KBM-7 (cell line): ENCODE measurements at regions not wholly inside any gene's neighbourhood (a gene's known extent, or its start where the extent isn't known, plus 50 kb on each side); places are given as distances from the start of the nearest gene placed in this dataset.

Experiments
- DNase-seq: peaks from one replicate; pipeline ENCODE4 v3.0.0-alpha.2; 2015
- in situ Hi-C: fragments of 300-500 bp; cut with MboI; formaldehyde crosslinking; loops from 2 replicates; pipeline ENCODE4 v1.14.3; 2020; ENCODE audit warnings: low sequenced_read_pairs, low pct_unique_long_range_greater_than_20kb, mixed read lengths

DNA sequence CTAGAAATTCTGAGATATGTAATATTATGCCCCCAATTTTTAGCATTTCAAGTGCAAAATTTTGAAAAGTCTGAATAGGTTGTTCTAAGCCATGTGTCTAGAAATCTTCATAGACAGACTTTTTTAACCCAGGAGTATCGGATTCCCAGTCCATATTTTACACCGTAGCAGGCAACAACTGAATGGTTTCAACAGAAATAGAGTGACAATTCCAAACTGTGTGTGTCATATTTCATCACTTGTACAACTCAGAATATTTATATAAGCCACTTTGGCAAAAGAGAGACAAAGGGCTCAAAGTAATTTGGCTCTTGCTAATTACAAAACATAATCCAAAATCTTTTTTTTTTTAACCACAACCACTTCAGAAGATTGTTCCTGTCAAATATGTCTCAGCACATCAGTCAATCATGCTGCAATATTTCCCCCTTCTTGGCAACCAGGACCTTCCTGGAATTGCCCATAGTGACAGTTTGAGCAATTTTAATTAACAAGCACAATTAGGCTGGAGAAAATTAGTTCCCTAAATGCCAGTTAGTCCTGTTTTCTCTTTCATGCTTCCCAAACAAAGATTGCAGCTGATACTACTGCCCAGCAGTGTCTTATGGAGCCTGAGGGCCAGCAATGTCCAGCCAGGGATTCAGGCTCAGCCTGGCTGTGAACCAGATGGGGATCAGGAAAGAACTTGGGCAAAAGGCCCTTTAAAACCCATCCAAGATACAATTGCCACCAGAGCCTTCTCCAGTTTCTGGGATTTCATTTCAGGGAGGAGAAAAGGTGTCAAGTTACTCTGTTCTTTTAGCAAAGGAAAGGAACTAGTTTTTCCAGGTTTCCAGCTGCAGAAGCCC, 533.3 kb upstream of the GHITM start:
- in situ Hi-C loops = no loop called here

DNA sequence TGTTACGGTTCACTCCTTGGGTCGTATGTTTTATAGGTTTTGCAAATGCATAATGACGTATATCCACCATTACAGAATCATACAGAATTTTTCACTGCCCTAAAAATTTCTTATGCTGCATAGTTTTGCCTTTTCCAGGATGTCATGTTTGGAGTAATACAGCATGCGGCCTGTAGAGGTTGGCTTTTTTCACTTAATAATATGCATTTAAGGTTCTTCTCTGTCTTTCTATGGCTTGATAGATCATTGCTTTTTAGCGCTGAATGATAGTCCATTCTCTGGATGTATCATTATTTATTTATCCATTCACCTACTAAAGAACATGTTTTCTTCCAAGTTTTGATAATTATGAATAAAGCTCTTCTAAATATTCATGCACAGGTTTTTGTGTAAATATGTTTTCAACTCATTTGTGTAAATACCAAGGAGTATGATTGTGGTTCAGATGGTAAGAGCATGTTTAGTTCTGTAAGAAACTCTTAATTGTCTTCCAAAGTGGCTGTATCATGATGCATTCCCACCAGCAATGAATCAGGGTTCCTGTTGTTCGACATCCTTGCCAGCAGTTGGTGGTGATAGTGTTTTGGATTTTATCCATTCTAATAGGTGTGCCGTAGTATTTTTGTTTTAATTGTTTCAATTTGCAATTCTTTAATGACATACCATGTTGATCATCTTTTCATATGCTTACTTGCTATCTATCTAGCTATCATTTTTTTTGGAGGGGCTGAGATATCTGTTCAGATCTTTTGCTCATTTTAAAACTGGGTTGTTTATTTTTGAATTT, 531.2 kb upstream of the GHITM start:
- in situ Hi-C loops = no loop called here

More for the DNA sequence above, 533.3 kb upstream of the GHITM start:
- no peak for DNase-seq

DNA sequence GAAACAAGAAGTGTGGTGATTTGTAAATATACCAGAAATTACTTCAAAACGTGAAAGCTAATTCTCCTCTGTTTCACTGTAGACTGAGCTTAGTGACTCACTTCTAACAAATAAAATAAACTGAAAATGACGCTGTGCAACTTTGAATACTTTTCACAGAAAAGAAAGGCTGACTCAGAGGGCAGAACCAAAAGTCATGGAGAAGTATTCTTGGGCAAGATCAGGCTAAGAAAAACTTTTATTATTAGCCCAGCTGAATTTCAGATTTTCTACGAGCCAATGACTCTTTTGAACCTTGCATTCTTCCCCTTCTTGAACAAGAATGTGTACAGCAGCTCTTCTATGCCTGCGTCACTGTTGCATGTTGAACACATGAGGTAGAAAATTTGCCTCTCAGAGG, 527.3 kb upstream of the GHITM start:
- in situ Hi-C loops = no loop called here

More for the DNA sequence above, 531.2 kb upstream of the GHITM start:
- DNase-seq = no peak

DNA sequence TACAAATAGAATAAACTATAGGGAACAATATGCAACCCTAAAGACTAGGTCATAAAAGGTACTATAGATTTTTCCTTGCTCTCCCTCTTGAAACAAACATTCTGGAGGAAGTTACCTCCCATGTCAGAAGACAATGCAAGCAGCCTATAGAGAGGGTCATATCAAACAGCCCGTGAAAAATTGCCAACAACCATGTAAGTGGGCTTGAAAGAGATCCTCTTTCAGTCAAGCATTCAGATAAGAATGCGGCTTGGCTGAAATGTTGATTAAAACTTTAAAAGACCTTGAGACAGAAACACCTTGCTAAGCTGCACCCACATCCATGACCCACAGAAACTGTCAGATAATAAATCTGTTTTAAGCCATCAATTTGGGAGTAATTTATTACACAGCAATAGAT, 526.6 kb upstream of the GHITM start:
- DNase-seq = no peak
- in situ Hi-C loops = no loop called here

More for the DNA sequence above, 527.3 kb upstream of the GHITM start:
- DNase-seq = no peak

DNA sequence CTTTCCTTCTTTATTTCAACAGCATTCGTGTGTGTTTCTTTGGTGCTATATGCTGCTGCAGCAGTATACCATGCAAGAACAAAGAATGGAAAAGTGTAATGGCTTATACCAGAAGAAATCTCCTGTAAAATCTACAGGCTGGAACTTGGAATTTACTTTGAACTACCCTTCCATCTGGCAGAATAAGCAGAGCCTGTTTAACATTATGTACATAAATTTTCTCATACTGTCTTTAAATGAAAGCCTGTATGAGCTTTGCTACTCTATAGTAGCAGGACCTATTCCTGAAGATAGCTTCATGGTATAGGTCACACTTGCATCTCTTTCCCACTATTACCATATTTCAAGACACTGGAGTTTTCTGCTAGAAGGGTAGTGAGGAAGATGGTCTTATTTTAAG, 522.1 kb upstream of the GHITM start:
- in situ Hi-C loops = no loop called here

DNA sequence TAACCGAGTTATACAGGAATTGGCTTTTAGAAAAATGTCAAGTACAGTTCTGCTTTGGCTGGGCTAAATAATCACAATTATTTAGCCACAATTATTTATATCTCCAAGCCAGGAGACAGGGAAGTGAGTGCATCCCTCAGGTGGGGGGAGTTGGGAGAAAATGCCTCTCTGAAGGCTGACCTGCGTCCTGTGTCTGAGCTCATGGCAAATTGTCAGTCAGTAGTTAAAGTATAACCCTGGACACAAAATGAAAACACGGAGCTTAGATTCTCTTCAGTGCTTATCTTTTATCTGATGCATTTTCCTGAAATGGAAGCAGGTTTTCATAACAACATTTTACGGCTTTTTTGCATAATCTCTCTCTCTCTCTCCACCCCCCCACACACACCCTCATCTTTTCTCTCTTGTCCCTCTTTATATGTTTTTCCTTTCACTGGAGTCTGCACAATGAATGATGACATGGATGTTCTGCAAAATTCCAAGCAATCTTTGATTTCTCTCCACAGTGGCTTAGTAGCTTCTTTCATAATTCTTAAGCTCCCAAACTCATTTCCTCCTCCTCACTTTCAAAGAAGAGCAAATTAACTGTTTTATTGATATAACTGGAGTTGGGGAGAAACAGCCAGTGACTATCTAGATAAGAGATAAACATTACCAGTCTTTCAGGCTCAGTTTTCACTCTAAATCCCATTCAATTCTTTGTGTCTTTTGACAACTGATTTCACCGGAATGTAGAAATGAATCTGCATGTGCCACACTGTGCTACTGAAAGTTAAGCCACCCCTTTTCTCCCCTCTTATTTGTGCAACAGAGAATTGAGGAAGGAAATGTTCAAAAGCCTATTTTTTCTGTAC, 521.4 kb upstream of the GHITM start:
- DNase-seq = no peak
- in situ Hi-C loops = no loop called here

More for the DNA sequence above, 522.1 kb upstream of the GHITM start:
- DNase-seq = no peak

DNA sequence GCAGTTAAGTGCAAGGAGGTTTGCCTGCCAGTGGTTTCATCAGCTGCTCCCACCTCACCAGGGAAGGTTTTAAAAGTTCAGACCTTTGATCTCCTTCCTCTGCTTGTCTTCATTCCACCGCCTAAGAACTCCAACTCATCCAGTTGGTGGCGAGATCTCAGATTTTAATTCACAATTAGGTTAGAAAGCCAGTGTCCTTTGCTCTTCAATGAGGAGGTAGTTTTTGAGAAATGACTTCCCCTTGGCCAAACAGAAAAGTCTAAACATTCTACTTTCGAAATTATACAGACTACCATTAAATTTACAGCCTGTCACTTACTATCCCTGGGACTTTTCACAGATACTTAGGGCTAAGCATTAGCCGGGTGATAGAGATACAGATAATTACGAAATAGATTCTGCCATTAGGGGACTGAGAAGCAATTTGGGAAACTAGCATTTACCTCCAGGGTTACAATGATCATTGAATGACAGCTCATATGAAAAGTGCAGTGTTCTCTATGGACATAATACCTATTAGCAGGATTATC, 513.4 kb upstream of the GHITM start:
- in situ Hi-C loops = no loop called here
- DNase-seq = no peak

DNA sequence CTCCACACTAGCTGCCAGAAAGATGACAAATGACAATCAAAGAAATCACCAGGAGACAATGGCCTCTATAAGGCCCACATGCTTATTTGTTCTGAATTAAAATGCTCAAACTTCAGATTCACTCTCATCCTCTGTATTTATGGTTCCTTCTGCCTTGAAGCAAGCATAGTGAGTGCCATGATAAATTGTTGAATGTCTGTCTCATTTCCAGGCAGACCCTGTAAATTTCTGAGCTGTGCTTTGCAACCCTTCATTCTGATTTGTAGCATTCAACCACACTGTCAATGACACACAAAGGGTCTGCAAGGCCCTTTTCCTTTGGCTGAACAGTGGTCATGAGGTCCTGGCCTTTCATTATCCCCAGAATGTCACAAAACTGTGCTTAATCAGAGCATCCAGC, 506.6 kb upstream of the GHITM start:
- in situ Hi-C loops = no loop called here
- DNase-seq = no peak

DNA sequence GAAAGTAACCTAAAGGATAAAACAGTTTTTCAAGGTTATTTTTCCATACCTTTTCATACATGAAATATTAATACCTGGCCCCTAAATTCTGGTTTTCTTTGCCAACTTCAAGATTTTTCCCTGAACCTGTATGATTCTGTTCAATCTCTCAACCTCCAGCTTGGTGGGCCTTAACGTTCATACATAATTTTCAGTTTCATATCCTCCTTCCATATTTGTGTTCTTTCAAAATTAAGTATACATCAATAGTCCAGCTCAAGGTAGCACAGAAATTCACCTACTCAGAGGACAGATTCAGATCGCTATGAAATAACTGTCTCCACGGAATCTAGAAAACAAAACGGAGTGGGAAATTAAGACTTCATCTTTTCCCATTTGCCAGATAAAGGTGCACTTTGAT, 505.8 kb upstream of the GHITM start:
- in situ Hi-C loops = no loop called here

DNA sequence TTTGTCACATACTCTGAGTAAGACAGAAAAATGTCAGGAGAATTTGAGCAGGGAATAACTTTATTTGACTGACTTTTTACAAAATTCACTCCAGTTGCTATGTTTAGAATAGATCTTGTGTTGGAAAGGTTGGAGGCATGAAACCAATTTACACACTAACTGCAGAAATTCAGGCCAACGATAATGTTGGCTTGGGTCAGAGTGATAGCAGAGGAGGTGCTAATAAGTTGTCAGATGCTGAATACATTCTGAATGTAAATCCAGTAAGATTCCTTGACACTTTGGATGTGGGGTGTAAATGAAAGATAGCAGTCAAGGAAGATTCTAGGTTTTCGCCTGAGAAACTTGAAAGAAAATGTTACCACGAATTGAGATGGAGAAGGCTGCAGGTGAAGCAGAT, 502.5 kb upstream of the GHITM start:
- in situ Hi-C loops = no loop called here
- DNase-seq = no peak

More for the DNA sequence above, 505.8 kb upstream of the GHITM start:
- no peak for DNase-seq

DNA sequence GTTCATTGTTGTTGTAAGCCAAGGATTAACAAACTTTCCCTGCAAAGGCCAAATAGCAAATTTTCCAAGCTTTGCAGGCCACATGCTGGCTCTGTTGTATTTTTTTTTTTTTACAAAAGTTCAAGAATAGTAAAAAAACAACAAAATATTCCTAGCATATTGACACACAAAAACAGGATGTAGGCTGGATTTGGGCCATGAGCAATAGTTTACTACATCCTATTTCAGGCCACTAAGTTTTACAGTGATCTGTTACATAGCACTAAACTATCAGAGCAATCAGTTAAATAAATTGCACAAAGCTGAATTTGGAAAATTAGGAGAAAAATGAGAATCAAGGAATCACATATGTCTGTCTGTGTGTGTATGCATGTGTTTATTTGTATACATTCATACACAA, 491.8 kb upstream of the GHITM start:
- in situ Hi-C loops = no loop called here
- DNase-seq = no peak

DNA sequence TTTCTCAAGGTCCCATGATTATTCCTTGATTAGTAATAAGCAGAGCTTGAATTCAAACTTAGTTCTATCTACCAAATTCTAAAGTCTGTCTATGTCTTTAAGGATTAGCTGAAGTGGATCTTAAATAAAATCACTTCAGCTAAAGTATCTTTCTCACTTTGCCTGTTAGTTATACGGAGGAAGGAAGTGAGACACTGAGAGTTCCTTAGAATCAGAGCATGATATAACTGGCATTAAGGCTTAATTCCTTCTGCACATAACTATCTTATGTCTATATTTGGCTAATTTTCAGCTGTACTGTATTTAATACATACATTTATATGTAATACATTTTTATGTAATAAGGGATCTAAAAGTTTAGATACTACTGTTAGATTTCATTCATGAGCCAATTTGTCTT, 491.1 kb upstream of the GHITM start:
- DNase-seq = no peak
- in situ Hi-C loops = no loop called here

DNA sequence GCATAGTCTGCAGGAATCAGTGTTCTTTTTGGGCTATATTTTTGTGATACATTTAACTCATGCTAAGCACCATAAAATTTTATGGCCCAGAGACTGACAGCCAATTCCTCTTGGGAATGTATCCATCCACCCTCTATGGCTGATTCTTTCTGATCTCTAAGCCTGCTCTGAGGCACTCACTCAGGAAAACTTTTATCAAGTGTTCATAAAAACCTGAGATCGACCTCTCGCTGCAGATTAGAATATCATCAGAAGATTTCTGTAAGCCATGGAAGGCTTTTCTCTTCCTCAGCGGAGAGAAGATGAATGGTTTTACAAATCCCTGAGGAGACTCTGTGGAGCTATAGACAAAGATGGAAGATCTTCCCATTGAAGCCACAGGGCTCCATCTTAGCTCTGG, 489.8 kb upstream of the GHITM start:
- in situ Hi-C loops = no loop called here
- no peak for DNase-seq

DNA sequence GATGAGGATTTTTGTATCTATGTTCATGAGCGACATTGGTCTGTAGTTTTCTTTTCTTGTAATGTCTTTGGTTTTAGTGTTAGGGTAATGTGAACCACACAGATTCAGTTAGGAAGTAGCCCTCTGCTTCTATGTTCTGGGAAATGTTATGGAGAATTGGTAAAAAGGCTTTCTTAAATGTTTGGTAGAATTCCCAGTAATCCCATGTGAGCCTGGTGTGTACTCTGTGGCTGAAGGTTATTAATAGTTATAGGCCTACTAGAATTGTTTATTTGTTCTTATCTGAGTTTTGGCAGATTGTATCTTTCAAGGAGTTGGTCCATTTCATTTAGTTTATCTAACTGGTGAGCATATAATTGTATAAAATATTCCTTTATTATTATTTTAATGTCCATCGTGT, 484.6 kb upstream of the GHITM start:
- in situ Hi-C loops = no loop called here
- no peak for DNase-seq

DNA sequence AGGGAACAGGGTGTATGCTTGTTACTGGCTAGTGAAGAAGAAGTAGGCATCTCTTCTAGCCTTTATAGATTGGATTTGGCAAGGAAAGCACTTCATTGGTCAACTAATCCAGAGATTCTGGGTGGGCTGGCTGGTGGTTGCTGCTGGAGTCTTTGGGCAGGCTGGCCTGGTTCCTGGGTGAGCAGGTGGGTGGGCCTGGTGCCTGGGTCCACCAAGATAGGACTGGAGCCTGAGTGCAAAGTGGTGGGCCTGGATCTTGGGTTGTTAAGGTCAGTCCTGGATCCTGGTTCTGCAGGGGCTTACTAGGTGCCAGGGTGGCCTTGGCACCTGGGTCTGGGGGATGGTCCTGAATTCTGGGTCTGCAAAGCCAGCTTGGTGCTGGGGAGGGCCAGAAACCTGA, 482.4 kb upstream of the GHITM start:
- no peak for DNase-seq
- in situ Hi-C loops = no loop called here

DNA sequence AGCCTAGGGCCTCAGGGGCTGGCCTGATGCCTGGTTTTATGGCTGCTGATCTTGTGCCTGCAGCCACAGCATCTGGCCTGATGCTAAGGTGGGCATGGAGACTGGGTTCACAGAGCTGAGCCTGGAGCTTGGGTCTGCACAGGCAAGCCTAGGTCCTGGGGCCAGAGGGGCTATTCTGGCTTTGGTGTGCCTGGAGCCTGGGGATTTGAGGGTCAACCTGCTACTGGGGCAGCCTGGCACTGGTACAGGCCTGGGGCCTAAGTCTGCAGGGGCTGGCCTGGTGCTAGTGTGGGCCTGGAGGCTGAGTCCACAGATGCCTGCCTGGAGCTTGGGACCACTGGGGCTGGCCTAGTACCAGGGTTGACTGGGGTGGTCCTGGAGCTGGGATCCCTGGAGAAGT, 481.8 kb upstream of the GHITM start:
- in situ Hi-C loops = no loop called here
- DNase-seq = no peak

DNA sequence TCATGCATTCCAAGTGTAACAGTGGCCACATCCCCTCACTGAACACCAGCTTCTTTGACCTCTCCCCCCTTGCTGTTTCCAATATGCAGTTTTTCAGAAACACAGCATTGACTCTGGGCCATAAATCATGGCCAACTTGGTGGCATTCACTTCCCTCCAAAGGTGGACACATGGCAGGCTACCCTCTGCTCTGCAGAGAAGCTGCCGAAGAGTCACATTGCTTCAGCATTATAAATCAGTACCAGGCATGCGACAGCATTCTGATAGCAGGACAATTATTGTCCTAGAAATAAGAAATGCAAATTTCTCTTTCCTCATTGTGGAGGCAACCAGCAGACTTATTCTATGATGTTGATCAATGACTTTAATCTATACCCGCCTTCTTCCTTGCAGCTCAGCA, 475.4 kb upstream of the GHITM start:
- DNase-seq = no peak
- in situ Hi-C loops = no loop called here

DNA sequence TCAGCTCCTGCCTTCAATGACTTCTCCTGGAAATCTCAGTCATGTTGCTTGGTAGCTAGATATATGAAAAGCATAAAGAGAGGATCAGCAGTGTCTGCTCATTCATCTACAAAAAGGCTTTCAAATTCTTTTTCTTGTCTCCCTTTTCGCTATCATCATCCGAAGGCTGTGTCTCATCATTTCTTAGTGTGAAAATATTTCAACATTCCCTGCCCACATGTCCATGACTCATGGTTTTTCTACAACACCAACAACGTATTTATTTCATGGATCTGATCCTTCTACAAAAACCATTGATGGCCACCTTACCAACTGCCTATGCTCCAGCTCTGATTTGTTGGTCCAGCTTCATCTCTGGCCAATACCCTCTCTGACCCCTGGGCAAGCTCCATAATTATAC, 472.5 kb upstream of the GHITM start:
- in situ Hi-C loops = no loop called here
- no peak for DNase-seq

DNA sequence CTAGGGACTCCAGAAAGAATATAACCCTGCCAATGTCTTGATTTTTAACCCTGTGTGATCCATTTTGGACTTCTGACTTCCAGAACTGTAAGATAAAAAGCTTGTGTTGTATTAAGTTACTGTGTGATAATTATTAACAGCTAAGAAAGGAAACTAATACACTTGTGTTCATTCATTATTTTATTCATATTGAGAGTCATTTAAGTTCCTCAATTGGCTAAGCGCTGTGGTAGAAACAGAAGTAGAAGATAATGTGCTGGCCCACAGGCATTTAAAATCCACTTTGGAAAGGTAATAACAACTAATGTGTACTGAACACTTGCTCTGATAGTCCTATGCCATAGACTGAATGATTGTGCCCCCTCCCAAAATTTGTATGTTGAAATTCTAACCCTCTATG, 471.7 kb upstream of the GHITM start:
- no peak for DNase-seq

More for the DNA sequence above, 471.7 kb upstream of the GHITM start:
- in situ Hi-C loops = no loop called here
